ENCODE measurements at regions not wholly inside any gene's neighbourhood (a gene's known extent, or its start where the extent isn't known, plus 50 kb on each side); places are given as distances from the start of the nearest gene placed in this dataset.

GRCh38 chr11:45067966-45068365, 78.5 kb upstream of the PRDM11 start:
- no peak for DNase-seq

- DNase-seq = no peak
Measured at GRCh38 chr11:45071232-45071631, 75.2 kb upstream of the PRDM11 start.

GRCh38 chr11:45073685-45074141, 72.7 kb upstream of the PRDM11 start:
- DNase-seq = no peak

- no peak for DNase-seq
Measured at GRCh38 chr11:45075519-45075918, 70.9 kb upstream of the PRDM11 start.

- no peak for DNase-seq
Measured at GRCh38 chr11:45075952-45076351, 70.5 kb upstream of the PRDM11 start.

GRCh38 chr11:45076761-45077160, 69.7 kb upstream of the PRDM11 start:
- DNase-seq = no peak

- no peak for DNase-seq
Measured at GRCh38 chr11:45078236-45079074, 68.0 kb upstream of the PRDM11 start.

- no peak for DNase-seq
Measured at GRCh38 chr11:45079075-45079444, 67.4 kb upstream of the PRDM11 start.

GRCh38 chr11:45079567-45079942, 66.9 kb upstream of the PRDM11 start:
- no peak for DNase-seq

- DNase-seq = no peak
Measured at GRCh38 chr11:45079943-45080719, 66.3 kb upstream of the PRDM11 start.

- DNase-seq = no peak
Measured at GRCh38 chr11:45082744-45083543, 63.5 kb upstream of the PRDM11 start.

GRCh38 chr11:45083544-45084087, 62.8 kb upstream of the PRDM11 start:
- DNase-seq = no peak

GRCh38 chr11:45085646-45086501, 60.6 kb upstream of the PRDM11 start:
- DNase-seq = no peak

- DNase-seq = no peak
Measured at GRCh38 chr11:45086526-45086925, 59.9 kb upstream of the PRDM11 start.

- no peak for DNase-seq
Measured at GRCh38 chr11:45087086-45087899, 59.1 kb upstream of the PRDM11 start.

GRCh38 chr11:45087900-45088160, 58.6 kb upstream of the PRDM11 start:
- DNase-seq = no peak

GRCh38 chr11:45089251-45089650, 57.2 kb upstream of the PRDM11 start:
- no peak for DNase-seq

- DNase-seq = no peak
Measured at GRCh38 chr11:45089676-45090499, 56.6 kb upstream of the PRDM11 start.

- DNase-seq = no peak
Measured at GRCh38 chr11:45090607-45091006, 55.8 kb upstream of the PRDM11 start.

GRCh38 chr11:45091563-45092403, 54.7 kb upstream of the PRDM11 start:
- DNase-seq = no peak
